Cardiac fibroblast (primary cell): ENCODE measurements at regions not wholly inside any gene's neighbourhood (a gene's known extent, or its start where the extent isn't known, plus 50 kb on each side); places are given as distances from the start of the nearest gene placed in this dataset.

Experiments used
- DNase-seq, 2 donors: peaks; one replicate each; pipeline versions ENCODE4 v3.0.0 to v3.0.0-alpha.2; 2010; ENCODE audit warnings: low read depth in 2 of 2
- H3K4me3 ChIP-seq, 2 donors: replicated peaks in 1 of 2; 1 replicate in 1 of 2; 2 replicates in 1 of 2; pipeline ENCODE4 v1.5.1; 2011; ENCODE audit warnings: low read depth in 2 of 2, low read length in 2 of 2, mild to moderate bottlenecking in 2 of 2, moderate library complexity in 1 of 2
- CTCF ChIP-seq: IDR thresholded peaks from one replicate; pipeline ENCODE4 v1.5.1; 2011; ENCODE audit warnings: low read depth, mild to moderate bottlenecking, low read length, inconsistent platforms

GRCh38 chr2:9760069-9760901 lies 83.0 kb upstream of the TAF1B start:
- H3K4me3 ChIP-seq: no peak overlapping the region
- no peak for DNase-seq
- no peak for TF ChIP-seq CTCF

GRCh38 chr2:9760902-9761228 lies 82.4 kb upstream of the TAF1B start:
- TF ChIP-seq CTCF: no peak
- H3K4me3 ChIP-seq: no peak overlapping the region
- no peak for DNase-seq

GRCh38 chr2:9761577-9761976 lies 81.7 kb upstream of the TAF1B start:
- no peak for TF ChIP-seq CTCF
- H3K4me3 ChIP-seq: no peak overlapping the region
- no peak for DNase-seq

- no peak overlapping the region for H3K4me3 ChIP-seq
- TF ChIP-seq CTCF: no peak
- no peak for DNase-seq
Measured at GRCh38 chr2:9762164-9762563, 81.1 kb upstream of the TAF1B start.

GRCh38 chr2:9762941-9763340 lies 80.3 kb upstream of the TAF1B start:
- no peak for DNase-seq
- no peak for TF ChIP-seq CTCF
- H3K4me3 ChIP-seq: no peak overlapping the region

- peak in 1 of 2 donors; percentile 37 for DNase-seq
- H3K4me3 ChIP-seq: no peak overlapping the region
- no peak for TF ChIP-seq CTCF
Measured at GRCh38 chr2:9763356-9764152, 79.7 kb upstream of the TAF1B start.
